Endothelial cell (in vitro differentiated cells): ENCODE measurements at regions not wholly inside any gene's neighbourhood (a gene's known extent, or its start where the extent isn't known, plus 50 kb on each side); places are given as distances from the start of the nearest gene placed in this dataset.

Experiments
- DNase-seq: peaks from one replicate; pipeline ENCODE4 v3.0.0; 2021; ENCODE audit warnings: low spot score
- H3K27ac Mint-ChIP-seq: one replicate; pipeline ENCODE4 v1.8.0; 2021; ENCODE audit warnings: mixed read lengths, inconsistent platforms; ENCODE audit not compliant: unreplicated experiment
- H3K27me3 Mint-ChIP-seq: one replicate; pipeline ENCODE4 v1.8.0; 2021; ENCODE audit warnings: mild to moderate bottlenecking, moderate library complexity, mixed read lengths, inconsistent platforms; ENCODE audit not compliant: unreplicated experiment
- H3K36me3 Mint-ChIP-seq: one replicate; pipeline ENCODE4 v1.8.0; 2021; ENCODE audit warnings: mild to moderate bottlenecking, low read depth, mixed read lengths, inconsistent platforms; ENCODE audit not compliant: unreplicated experiment
- H3K4me1 Mint-ChIP-seq: one replicate; pipeline ENCODE4 v1.8.0; 2021; ENCODE audit warnings: mild to moderate bottlenecking, mixed read lengths, inconsistent platforms; ENCODE audit not compliant: unreplicated experiment
- H3K4me3 Mint-ChIP-seq: one replicate; pipeline ENCODE4 v1.8.0; 2021; ENCODE audit warnings: mild to moderate bottlenecking, mixed read lengths, inconsistent platforms; ENCODE audit not compliant: unreplicated experiment
- H3K9me3 Mint-ChIP-seq: one replicate; pipeline ENCODE4 v1.8.0; 2021; ENCODE audit warnings: mixed read lengths, inconsistent platforms; ENCODE audit not compliant: unreplicated experiment
- CTCF ChIP-seq: fragments of 200-600 bp; sonication (generic); IDR thresholded peaks from one replicate; pipeline ENCODE4 v1.5.0; 2021; ENCODE audit warnings: antibody characterized with exemption; ENCODE audit not compliant: unreplicated experiment

GRCh38 chr4:151905197-151905596, 144.4 kb upstream of the GATB start:
- peaks cover 3% of the 10 kb centered on the region for H3K4me1 Mint-ChIP-seq
- no peak for TF ChIP-seq CTCF

GRCh38 chr4:151901631-151902030, 140.8 kb upstream of the GATB start:
- Mint-ChIP-seq H3K9me3 (no peaks in the 10 kb centered on the region), H3K27ac (no peak overlapping the region), H3K36me3 (peaks cover 2% of the 10 kb centered on the region), H3K4me3 (no peak overlapping the region), H3K4me1 (peaks cover 3% of the 10 kb centered on the region), H3K27me3 (peaks cover 6% of the 10 kb centered on the region)
- no peak for TF ChIP-seq CTCF
- no peak for DNase-seq

More at GRCh38 chr4:151905197-151905596, 144.4 kb upstream of the GATB start:
- DNase-seq, result no peak
- H3K9me3 Mint-ChIP-seq, result no peaks in the 10 kb centered on the region
- H3K36me3 Mint-ChIP-seq, result no peaks in the 10 kb centered on the region
- no peak overlapping the region for H3K4me3 Mint-ChIP-seq
- H3K27me3 Mint-ChIP-seq, result peaks cover 3% of the 10 kb centered on the region
- no peak overlapping the region for H3K27ac Mint-ChIP-seq

- Mint-ChIP-seq H3K27me3 (peaks cover 3% of the 10 kb centered on the region), H3K4me3 (no peak overlapping the region), H3K27ac (no peak overlapping the region), H3K4me1 (peaks cover 8% of the 10 kb centered on the region), H3K9me3 (no peaks in the 10 kb centered on the region), H3K36me3 (peaks cover 2% of the 10 kb centered on the region)
- DNase-seq, result no peak
- no peak for TF ChIP-seq CTCF
Measured at GRCh38 chr4:151896880-151897279, 136.1 kb upstream of the GATB start.

- Mint-ChIP-seq H3K4me3 (no peak overlapping the region), H3K36me3 (peaks cover 2% of the 10 kb centered on the region), H3K9me3 (no peaks in the 10 kb centered on the region), H3K27me3 (peaks cover 3% of the 10 kb centered on the region), H3K4me1 (peaks cover 8% of the 10 kb centered on the region), H3K27ac (no peak overlapping the region)
- no peak for DNase-seq
- TF ChIP-seq CTCF, result no peak
Measured at GRCh38 chr4:151895671-151896070, 134.9 kb upstream of the GATB start.

- H3K27me3 Mint-ChIP-seq, result peaks cover 3% of the 10 kb centered on the region
- no peaks in the 10 kb centered on the region for H3K9me3 Mint-ChIP-seq
- no peaks in the 10 kb centered on the region for H3K36me3 Mint-ChIP-seq
- H3K27ac Mint-ChIP-seq, result no peak overlapping the region
- TF ChIP-seq CTCF, result no peak
- peaks cover 8% of the 10 kb centered on the region for H3K4me1 Mint-ChIP-seq
- H3K4me3 Mint-ChIP-seq, result no peak overlapping the region
- DNase-seq, result no peak
Measured at GRCh38 chr4:151894246-151894645, 133.4 kb upstream of the GATB start.
